ENCODE measurements at regions not wholly inside any gene's neighbourhood (a gene's known extent, or its start where the extent isn't known, plus 50 kb on each side); places are given as distances from the start of the nearest gene placed in this dataset.

DNA sequence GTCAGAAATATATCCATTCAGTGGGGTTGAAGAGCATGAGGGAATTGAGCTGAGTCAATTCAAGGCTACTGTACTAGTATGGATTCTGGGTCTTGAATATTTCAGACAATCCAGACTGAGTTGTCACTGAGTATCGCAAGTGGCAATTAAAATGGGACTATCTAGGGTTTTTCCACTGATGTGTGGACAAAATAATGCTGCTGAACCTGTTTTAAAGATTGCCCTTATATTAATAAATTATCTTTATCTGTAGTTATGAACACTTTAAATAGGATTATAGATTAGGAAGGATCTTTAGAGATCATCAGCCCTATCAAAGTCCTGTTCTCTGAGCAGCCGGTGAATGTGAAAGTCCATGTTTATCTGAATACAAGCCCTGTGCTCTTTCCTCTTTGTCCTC, 478.3 kb upstream of the KIRREL3 start:
- intact Hi-C loops (cut with micrococcal nuclease), result no loop called here
- H3K27ac Mint-ChIP-seq, result no peak overlapping the region
- DNase-seq, result no peak

DNA sequence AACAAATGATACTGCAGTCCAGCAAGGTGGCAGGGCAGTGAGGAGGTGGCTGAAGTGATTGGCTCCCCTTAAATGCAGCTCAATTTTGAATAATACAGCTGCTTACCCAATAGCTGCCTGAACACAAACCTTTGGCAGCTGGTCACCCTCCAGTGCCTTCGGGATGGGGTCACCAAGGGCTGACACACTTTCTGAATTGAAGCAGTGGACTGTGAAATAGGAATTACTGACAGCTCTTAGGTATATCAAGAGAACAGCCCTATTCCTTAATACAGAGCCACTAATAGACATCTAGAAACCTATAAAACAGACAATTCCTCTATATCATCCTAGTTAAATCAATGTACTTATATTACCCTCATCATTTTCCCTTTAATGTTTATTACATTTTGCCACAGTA, 474.2 kb upstream of the KIRREL3 start:
- peaks cover 7% of the 10 kb centered on the region for H3K4me1 Mint-ChIP-seq
- intact Hi-C loops (cut with micrococcal nuclease), result no loop called here
- no peaks in the 10 kb centered on the region for H3K36me3 Mint-ChIP-seq (ENCODE audit: low read depth)
- H3K4me3 Mint-ChIP-seq, result no peak overlapping the region
- no peaks in the 10 kb centered on the region for H3K9me3 Mint-ChIP-seq
- H3K27ac Mint-ChIP-seq, result no peak overlapping the region
- H3K27me3 Mint-ChIP-seq, result no peaks in the 10 kb centered on the region
- no peak for DNase-seq

More for the DNA sequence above, 478.3 kb upstream of the KIRREL3 start:
- no peaks in the 10 kb centered on the region for H3K27me3 Mint-ChIP-seq
- no peak overlapping the region for H3K4me3 Mint-ChIP-seq
- H3K9me3 Mint-ChIP-seq, result no peaks in the 10 kb centered on the region
- H3K36me3 Mint-ChIP-seq (ENCODE audit: low read depth), result no peaks in the 10 kb centered on the region
- H3K4me1 Mint-ChIP-seq, result peaks cover 7% of the 10 kb centered on the region

DNA sequence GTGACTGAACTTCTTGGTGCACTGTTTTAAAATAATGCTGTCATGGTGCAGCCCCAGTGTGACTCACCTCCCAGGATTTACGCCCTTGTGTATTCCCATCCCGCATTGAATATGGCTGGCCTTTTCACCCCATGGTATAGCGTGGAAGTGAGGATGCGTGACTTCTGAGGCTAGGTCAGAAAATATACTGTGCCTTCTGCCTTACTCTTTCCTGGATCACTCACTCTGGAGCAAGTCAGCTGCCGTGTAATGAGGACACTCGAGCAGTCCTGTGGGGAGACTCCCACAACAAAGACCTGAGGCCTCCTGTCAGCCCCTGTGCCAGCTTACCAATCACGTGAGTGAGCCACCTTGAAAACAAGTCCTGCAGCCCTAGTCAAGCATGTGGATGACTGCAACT, 471.9 kb upstream of the KIRREL3 start:
- no peaks in the 10 kb centered on the region for H3K36me3 Mint-ChIP-seq (ENCODE audit: low read depth)
- H3K9me3 Mint-ChIP-seq, result no peaks in the 10 kb centered on the region
- H3K27ac Mint-ChIP-seq, result no peak overlapping the region
- intact Hi-C loops (cut with micrococcal nuclease), result no loop called here
- no peak for DNase-seq
- H3K4me1 Mint-ChIP-seq, result peaks cover 7% of the 10 kb centered on the region
- H3K4me3 Mint-ChIP-seq, result no peak overlapping the region
- no peaks in the 10 kb centered on the region for H3K27me3 Mint-ChIP-seq

DNA sequence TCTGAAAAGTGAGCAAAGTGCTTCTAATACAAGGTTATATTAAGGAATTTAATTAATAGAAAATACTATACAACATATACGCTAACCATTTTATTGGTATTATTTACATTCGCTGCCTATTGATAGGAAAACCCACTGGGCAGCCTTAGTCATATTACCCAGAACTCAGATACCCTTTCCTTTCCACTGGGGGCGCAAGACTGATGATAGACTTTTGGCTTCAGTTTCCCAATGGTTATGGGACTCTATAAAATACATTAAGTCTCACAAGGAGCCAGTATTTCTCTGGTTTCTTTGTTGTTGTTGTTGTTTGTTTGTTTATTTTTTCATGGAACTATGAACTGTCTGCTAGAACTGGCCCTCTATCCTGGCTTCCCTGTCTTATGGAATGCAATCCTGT, 471.1 kb upstream of the KIRREL3 start:
- no peaks in the 10 kb centered on the region for H3K36me3 Mint-ChIP-seq (ENCODE audit: low read depth)
- peaks cover 7% of the 10 kb centered on the region for H3K4me1 Mint-ChIP-seq
- no peak overlapping the region for H3K27ac Mint-ChIP-seq
- DNase-seq, result no peak
- intact Hi-C loops (cut with micrococcal nuclease), result no loop called here
- no peaks in the 10 kb centered on the region for H3K27me3 Mint-ChIP-seq
- H3K4me3 Mint-ChIP-seq, result no peak overlapping the region
- H3K9me3 Mint-ChIP-seq, result no peaks in the 10 kb centered on the region

DNA sequence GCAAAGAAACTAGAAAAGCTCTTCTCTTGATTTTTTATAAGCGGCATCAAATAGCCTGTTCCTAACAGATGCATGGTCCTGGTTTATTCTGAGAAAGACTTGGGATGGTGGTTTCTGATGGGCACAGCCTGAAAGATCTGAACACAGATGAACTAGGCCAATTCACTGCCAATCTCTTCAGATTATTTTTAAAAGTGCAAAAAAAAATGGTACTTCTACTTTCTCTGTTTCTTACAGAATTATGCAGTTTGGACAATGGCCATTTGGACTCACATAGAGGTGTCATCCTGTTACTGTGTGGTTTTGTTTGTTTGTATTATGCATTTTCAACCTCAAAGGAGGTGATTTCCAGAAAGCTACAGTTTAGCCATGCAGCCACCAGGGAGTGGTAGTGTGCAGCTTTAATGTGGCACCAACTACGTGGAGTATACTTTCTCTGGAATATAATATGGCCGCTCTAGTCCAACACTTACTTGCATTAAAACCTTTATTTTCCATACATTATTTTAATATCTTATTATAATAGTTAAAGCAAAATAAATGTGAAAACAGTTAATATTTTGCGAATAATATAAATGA, 469.8 kb upstream of the KIRREL3 start:
- Mint-ChIP-seq H3K9me3 (no peaks in the 10 kb centered on the region), H3K27me3 (no peaks in the 10 kb centered on the region), H3K4me3 (no peak overlapping the region), H3K36me3 (ENCODE audit: low read depth) (no peaks in the 10 kb centered on the region), H3K27ac (no peak overlapping the region), H3K4me1 (peaks cover 5% of the 10 kb centered on the region)
- intact Hi-C loops (cut with micrococcal nuclease), result no loop called here
- DNase-seq, result no peak

DNA sequence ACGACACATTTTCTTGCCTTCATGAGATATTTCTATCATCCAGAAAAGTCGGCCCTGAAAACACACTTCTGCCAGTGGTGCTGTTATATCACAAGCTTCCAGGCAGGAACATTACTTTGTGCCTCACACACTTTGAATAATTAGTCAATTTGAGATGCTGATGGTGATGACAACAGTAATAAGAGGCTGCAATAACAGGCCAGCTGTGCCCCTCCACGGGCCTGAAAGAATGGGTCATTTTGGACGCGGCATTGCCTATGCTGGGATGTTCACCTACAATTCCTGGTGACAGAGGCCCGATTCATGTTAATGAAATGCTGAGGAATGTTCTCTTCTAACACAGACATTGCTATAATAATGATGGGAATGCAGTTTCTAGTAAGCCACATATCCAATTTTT, 463.8 kb upstream of the KIRREL3 start:
- no peak for DNase-seq
- Mint-ChIP-seq H3K27ac (no peak overlapping the region), H3K4me1 (no peaks in the 10 kb centered on the region), H3K9me3 (no peaks in the 10 kb centered on the region), H3K27me3 (no peaks in the 10 kb centered on the region), H3K4me3 (no peak overlapping the region), H3K36me3 (ENCODE audit: low read depth) (no peaks in the 10 kb centered on the region)
- intact Hi-C loops (cut with micrococcal nuclease), result no loop called here

DNA sequence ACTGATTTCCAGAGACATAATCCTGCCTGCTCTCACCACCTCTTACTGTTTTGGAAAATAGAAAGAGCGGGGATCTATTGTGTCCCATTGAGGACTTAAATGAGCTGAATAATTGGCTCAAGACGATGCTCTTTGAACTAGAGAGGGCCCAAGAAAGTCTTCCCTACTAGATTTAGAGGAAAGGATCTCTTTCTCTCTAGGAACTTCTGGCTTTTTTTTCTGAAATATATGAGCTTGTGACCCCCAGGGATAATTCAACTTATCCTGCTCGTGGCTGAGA, 461.4 kb upstream of the KIRREL3 start:
- intact Hi-C loops (cut with micrococcal nuclease), result no loop called here
- no peak overlapping the region for H3K27ac Mint-ChIP-seq
- no peaks in the 10 kb centered on the region for H3K9me3 Mint-ChIP-seq
- H3K36me3 Mint-ChIP-seq (ENCODE audit: low read depth), result no peaks in the 10 kb centered on the region
- no peaks in the 10 kb centered on the region for H3K27me3 Mint-ChIP-seq
- H3K4me3 Mint-ChIP-seq, result no peak overlapping the region
- no peak for DNase-seq
- H3K4me1 Mint-ChIP-seq, result no peaks in the 10 kb centered on the region

DNA sequence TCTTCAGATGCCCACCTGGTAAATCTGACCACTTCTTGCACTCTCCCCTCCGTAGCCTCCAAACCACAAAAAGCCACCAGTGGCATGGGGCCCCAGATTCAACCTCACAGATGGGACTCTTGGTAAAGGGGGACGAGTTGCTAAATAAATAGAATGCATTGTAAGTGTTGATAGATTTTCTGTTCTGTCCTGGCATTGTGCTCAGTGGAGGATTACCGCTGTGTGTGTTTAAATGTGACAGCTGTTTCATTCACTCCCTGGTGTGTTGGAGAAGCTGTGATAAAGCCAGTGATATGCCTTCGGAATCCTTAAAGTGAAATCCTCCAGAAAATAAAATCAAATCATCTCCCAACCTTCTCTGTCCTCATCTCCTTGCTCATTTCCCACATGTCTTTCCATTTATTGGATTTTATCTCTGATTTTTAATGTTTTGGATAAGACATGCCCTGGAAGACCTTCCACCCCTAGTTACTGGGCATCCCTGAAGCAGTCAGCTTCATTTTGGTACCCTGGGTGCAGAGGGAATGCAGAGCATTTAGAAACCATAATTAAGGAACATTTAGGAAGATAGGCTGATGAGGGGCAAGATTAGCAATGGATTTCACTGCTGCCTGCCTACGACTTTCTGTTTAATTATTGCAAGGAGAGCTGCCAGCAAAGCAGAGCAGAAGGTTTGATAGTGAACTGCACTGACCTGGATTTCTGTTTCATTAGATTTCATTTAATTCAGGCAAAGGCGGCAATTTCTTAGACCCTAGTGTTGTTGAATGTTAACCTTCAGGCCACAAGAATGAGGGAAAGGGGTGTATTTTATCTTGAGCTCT, 460.9 kb upstream of the KIRREL3 start:
- no peak for DNase-seq
- Mint-ChIP-seq H3K27me3 (no peaks in the 10 kb centered on the region), H3K4me1 (no peaks in the 10 kb centered on the region), H3K27ac (no peak overlapping the region), H3K4me3 (no peak overlapping the region), H3K36me3 (ENCODE audit: low read depth) (no peaks in the 10 kb centered on the region), H3K9me3 (no peaks in the 10 kb centered on the region)
- intact Hi-C loops (cut with micrococcal nuclease), result no loop called here

DNA sequence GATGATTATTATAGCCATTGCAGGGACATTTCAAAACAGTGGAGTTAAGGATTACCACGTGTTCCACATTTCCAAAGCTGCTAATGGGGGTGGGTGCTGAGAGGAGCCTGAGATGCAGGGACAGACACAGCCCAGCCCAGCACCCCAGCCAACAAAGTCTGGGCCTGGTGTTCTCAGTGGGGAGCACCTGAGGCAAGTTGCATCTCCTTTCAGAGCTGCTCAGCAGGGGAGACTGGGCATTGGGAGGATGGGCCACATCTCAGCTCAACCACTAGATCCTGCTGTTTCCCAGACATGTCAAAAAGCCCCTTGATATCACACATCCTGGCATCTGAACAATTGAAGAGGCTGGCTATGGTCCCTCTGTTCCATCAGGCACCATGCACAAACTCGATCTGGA, 458.0 kb upstream of the KIRREL3 start:
- H3K27me3 Mint-ChIP-seq, result no peaks in the 10 kb centered on the region
- no peak overlapping the region for H3K27ac Mint-ChIP-seq
- intact Hi-C loops (cut with micrococcal nuclease), result no loop called here
- H3K9me3 Mint-ChIP-seq, result no peaks in the 10 kb centered on the region
- H3K36me3 Mint-ChIP-seq (ENCODE audit: low read depth), result no peaks in the 10 kb centered on the region
- no peaks in the 10 kb centered on the region for H3K4me1 Mint-ChIP-seq
- no peak overlapping the region for H3K4me3 Mint-ChIP-seq
- DNase-seq, result no peak

DNA sequence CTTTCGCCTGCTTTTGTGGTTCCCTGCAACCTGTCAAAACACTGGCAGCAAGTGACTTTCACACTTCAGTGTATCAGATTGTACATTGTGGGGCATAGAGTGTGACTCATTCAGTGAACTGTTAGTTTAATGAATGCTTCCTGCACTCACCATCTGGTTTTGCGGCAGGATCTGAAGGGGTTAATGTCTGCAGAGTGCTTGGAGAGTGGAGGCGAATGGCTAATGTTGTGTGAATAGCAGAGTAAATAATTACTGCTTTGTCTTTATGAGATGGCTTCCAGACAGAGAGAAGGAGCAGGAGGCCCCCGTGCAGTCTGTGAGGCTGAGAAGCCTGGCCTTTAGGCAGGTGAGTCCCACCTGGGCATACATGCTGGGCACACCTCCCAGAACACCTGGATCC, 454.3 kb upstream of the KIRREL3 start:
- H3K4me1 Mint-ChIP-seq, result no peaks in the 10 kb centered on the region
- no peak for DNase-seq
- intact Hi-C loops (cut with micrococcal nuclease), result no loop called here
- no peak overlapping the region for H3K27ac Mint-ChIP-seq
- no peaks in the 10 kb centered on the region for H3K27me3 Mint-ChIP-seq
- no peak overlapping the region for H3K4me3 Mint-ChIP-seq
- no peaks in the 10 kb centered on the region for H3K36me3 Mint-ChIP-seq (ENCODE audit: low read depth)
- H3K9me3 Mint-ChIP-seq, result no peaks in the 10 kb centered on the region

DNA sequence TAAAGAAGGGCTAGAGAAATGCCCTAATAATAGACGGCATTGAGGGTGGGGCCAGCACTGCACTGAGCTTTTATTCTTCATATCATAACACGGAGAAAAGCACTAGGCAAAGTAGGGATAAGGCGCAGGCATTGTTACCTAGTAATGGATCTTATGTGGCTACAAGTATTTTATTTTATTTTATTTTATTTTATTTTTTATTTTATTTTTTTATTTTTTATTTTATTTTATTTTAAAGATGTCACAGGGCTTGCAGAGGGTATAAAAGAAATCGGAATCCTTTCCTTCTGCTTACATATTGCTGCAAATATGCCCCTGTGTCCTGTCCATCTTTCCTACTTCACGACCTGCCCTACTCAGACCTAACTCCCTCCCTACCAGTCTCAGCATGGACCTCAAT, 452.0 kb upstream of the KIRREL3 start:
- H3K4me1 Mint-ChIP-seq, result no peaks in the 10 kb centered on the region
- no peak overlapping the region for H3K27ac Mint-ChIP-seq
- H3K36me3 Mint-ChIP-seq (ENCODE audit: low read depth), result no peaks in the 10 kb centered on the region
- H3K9me3 Mint-ChIP-seq, result no peaks in the 10 kb centered on the region
- H3K4me3 Mint-ChIP-seq, result no peak overlapping the region
- intact Hi-C loops (cut with micrococcal nuclease), result no loop called here
- no peak for DNase-seq
- no peaks in the 10 kb centered on the region for H3K27me3 Mint-ChIP-seq

DNA sequence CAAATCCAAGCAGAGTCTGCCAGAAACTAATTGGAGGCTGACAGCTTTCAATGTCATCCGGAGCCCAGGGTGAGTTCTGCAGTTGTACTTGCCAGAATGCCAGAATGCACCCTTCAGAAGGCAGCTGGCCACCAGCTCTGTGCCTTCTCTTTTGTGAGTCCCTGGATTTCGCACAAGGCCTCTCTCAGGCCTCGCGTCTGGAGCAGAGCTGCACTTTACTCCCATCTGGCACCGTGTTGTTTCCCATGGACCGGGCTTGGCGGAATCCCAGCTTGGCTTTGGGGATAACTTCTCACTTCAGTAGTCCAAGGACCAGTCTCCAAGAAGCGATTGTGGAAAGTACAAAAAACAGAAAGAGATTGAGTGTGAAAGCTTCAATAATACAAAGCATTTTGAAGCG, 451.3 kb upstream of the KIRREL3 start:
- Mint-ChIP-seq H3K4me1 (no peaks in the 10 kb centered on the region), H3K27ac (no peak overlapping the region), H3K9me3 (no peaks in the 10 kb centered on the region), H3K36me3 (ENCODE audit: low read depth) (no peaks in the 10 kb centered on the region), H3K4me3 (no peak overlapping the region), H3K27me3 (no peaks in the 10 kb centered on the region)
- DNase-seq, result no peak
- intact Hi-C loops (cut with micrococcal nuclease), result no loop called here

DNA sequence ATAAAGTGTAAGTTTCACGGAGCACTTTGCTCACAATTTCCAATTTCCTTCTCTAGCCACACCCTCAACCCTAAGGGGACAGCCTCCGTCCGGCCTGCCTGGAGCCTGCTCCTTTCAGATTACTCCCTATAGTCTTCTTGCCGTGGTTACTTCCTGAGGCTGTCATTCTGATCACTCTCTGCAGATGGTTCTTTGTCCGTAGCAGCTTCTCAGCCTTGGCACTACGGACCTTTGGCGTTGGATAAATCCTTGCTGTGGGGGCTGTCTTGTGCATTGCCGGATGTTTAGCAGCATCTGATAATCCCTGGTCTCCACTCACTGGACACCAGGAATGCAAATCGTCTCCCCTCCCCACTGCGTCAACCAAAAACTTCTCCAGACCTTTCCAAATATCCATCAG, 447.5 kb upstream of the KIRREL3 start:
- Mint-ChIP-seq H3K36me3 (ENCODE audit: low read depth) (no peaks in the 10 kb centered on the region), H3K4me3 (no peak overlapping the region), H3K4me1 (no peaks in the 10 kb centered on the region), H3K27ac (no peak overlapping the region), H3K9me3 (no peaks in the 10 kb centered on the region), H3K27me3 (no peaks in the 10 kb centered on the region)
- DNase-seq, result no peak
- intact Hi-C loops (cut with micrococcal nuclease), result no loop called here

DNA sequence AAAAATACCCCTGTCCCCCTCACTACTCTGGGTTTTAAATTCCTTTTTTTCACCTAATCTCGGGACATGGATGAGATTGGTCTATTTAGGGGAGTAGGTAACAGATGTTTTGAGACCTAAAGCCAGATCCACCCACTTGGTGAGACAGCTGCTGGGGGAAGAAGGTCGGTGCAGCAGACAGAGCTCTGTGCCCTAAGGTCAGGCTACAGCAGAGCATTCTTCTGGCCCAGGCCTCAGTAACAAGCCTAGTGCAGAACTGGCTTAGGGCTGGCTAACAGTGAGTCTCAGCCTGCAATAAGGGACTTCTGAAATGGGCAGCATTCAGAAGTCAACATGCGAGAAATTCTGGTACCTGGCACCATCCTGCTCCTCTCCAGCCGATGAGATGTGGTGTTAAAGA, 444.9 kb upstream of the KIRREL3 start:
- Mint-ChIP-seq H3K36me3 (ENCODE audit: low read depth) (no peaks in the 10 kb centered on the region), H3K9me3 (no peaks in the 10 kb centered on the region), H3K4me3 (no peak overlapping the region), H3K27me3 (no peaks in the 10 kb centered on the region), H3K27ac (no peak overlapping the region), H3K4me1 (no peaks in the 10 kb centered on the region)
- DNase-seq, result no peak
- intact Hi-C loops (cut with micrococcal nuclease), result no loop called here

DNA sequence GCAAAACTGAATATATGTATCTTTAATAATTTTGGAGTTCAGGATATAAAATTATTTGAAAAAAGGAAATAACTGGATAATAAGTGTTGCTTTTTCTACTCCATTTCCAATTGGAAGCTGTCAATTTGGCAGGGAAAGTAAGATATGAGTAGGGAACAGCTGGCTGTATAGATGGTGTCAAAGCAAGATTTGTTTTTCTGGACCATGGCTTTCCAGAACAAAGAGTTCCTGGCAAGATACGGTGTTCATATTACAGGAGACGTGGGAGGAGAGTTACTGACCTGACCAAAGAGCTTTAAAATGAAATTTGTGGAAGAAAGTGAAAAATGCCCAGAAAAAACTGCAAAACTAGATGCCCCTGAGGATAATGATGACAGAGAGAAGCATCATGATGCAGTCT, 442.7 kb upstream of the KIRREL3 start:
- no peak for DNase-seq
- H3K9me3 Mint-ChIP-seq, result no peaks in the 10 kb centered on the region
- no peaks in the 10 kb centered on the region for H3K4me1 Mint-ChIP-seq
- H3K27me3 Mint-ChIP-seq, result no peaks in the 10 kb centered on the region
- no peaks in the 10 kb centered on the region for H3K36me3 Mint-ChIP-seq (ENCODE audit: low read depth)
- no peak overlapping the region for H3K4me3 Mint-ChIP-seq
- no peak overlapping the region for H3K27ac Mint-ChIP-seq
- intact Hi-C loops (cut with micrococcal nuclease), result no loop called here

Measured in activated CD4-positive, alpha-beta T cell treated with anti-CD3 and anti-CD28 coated beads, Interleukin-2, amount 10 ng/mL, durations not matched to agents 24 days and 14 days (primary cell).